ENCODE measurements at regions not wholly inside any gene's neighbourhood (a gene's known extent, or its start where the extent isn't known, plus 50 kb on each side); places are given as distances from the start of the nearest gene placed in this dataset.

GRCh38 chr1:91124989-91125417, 103.2 kb upstream of the ZNF644 start:
- TF ChIP-seq, protein P1, sequence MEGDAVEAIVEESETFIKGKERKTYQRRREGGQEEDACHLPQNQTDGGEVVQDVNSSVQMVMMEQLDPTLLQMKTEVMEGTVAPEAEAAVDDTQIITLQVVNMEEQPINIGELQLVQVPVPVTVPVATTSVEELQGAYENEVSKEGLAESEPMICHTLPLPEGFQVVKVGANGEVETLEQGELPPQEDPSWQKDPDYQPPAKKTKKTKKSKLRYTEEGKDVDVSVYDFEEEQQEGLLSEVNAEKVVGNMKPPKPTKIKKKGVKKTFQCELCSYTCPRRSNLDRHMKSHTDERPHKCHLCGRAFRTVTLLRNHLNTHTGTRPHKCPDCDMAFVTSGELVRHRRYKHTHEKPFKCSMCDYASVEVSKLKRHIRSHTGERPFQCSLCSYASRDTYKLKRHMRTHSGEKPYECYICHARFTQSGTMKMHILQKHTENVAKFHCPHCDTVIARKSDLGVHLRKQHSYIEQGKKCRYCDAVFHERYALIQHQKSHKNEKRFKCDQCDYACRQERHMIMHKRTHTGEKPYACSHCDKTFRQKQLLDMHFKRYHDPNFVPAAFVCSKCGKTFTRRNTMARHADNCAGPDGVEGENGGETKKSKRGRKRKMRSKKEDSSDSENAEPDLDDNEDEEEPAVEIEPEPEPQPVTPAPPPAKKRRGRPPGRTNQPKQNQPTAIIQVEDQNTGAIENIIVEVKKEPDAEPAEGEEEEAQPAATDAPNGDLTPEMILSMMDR (IDR thresholded peaks at IDR 0.05): no peak

DNA sequence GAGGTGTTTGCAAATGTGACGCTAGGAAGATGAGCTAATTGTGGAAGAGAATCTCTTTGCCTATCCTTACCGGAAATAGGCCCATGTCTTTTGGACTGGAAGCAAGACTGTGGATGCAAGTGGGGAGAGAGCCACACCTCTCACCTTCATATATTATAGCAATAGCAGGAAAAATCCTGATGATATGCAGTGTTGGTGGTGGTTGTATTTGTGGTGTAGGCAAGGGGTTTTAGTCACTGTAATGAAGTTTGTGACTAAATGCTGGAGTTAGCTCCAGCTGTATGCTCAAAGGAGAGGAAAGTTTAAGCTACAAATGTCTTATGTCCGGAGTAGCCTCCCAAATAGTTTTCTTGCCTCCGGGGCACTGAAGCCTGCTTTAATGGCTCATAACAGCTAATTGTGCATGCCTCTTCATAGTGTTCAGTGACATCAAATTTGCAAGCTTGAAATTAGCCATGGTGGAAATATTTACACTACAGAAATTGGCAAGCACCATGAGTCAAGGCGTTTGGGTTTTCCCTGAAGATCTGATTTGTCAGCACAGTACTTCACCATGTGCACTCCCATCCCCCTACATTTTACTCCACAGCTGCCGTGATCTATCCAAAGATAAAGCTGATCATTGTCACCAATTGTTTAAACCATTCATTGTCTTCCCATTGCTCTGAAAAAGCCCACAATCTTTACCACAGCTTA, 102.6 kb upstream of the ZNF644 start:
- TF ChIP-seq, protein P1 (IDR thresholded peaks at IDR 0.05): no peak

- TF ChIP-seq, protein P1 (IDR thresholded peaks at IDR 0.05): no peak
Measured at GRCh38 chr1:91123773-91124172, 101.9 kb upstream of the ZNF644 start.

DNA sequence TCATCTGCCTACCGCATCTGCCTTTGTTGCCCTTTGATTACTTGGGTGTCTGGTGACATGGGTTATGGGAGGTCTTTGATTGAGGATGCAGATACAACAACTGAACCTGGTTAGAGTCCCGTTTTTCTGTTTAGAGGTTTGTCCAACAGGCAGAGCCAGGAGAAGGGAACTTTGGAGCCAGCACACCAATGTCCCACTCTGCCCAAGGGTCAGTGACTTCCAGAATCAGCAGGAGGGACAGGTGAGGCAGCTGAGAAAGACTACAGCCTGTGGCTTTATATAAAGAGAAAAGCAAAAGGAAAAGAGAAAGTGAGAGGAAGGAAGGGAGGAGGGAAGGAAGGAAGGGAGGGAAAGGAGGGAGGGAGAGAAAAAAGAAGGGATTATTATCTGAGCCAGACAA, 101.5 kb upstream of the ZNF644 start:
- TF ChIP-seq, protein P1 (IDR thresholded peaks at IDR 0.05): no peak

DNA sequence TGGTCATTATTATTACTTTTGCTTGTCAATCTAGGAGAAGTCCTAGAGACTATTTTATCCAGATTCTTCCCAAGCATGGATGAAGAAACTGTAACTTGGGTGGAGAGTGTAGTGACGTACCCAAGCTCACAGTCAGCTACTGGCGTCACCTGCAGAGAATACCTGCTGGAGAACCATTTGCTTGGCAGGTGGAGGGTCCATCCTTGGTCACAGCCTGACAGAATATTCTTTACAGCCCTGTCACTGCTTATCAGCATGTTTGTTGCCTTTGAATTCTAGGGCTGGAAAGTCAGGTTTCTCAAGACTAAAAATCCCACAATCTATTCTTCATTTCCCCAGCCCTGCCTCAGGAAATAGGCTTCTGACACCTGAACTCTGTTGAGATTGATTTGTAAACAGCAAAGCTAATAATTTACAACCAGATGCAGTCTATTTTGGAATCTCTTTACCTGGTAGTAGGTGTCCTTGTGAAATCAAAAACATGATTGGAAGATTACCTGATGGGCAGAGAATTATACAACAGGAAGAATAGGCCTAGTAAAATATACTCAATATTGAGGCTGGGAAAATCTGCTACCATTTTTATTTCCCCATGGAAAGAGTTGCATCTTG, 100.4 kb upstream of the ZNF644 start:
- TF ChIP-seq, protein P1 (IDR thresholded peaks at IDR 0.05): no peak

GRCh38 chr1:91121366-91121765, 99.5 kb upstream of the ZNF644 start:
- TF ChIP-seq, protein P1 (IDR thresholded peaks at IDR 0.05): no peak

GRCh38 chr1:91120936-91121335, 99.1 kb upstream of the ZNF644 start:
- TF ChIP-seq, protein P1 (IDR thresholded peaks at IDR 0.05): no peak
